K562 (cell line): ENCODE measurements at regions not wholly inside any gene's neighbourhood (a gene's known extent, or its start where the extent isn't known, plus 50 kb on each side); places are given as distances from the start of the nearest gene placed in this dataset.

Source experiments
- JUN ChIP-seq, 2 experiments: sonication (generic) in 1 of 2; formaldehyde crosslinking in 1 of 2; IDR thresholded peaks; 2 replicates each; pipeline versions ENCODE4 v1.6.1 to v1.8.0; 2012 to 2022; ENCODE audit warnings: borderline replicate concordance in 2 of 2, mild to moderate bottlenecking in 2 of 2, improper control_type of control experiment in 1 of 2, low read depth in 1 of 2, low read length in 1 of 2, missing genetic modification reagents in 1 of 2
- MCM5 ChIP-seq: fragments of 450-650 bp; IDR thresholded peaks from 2 replicates; pipeline ENCODE4 v1.6.1; 2016; ENCODE audit warnings: low read depth
- MCM7 ChIP-seq, 2 experiments: fragments of 450-650 bp; IDR thresholded peaks; 2 replicates each; pipeline ENCODE4 v1.6.1; 2016 to 2018
- NBN ChIP-seq: fragments of 450-650 bp; IDR thresholded peaks from 2 replicates; pipeline ENCODE4 v1.6.1; 2016; ENCODE audit warnings: low read depth, mild to moderate bottlenecking
- NELFE ChIP-seq: IDR thresholded peaks from 2 replicates; pipeline ENCODE4 v1.6.1; 2011; ENCODE audit warnings: mild to moderate bottlenecking; ENCODE audit not compliant: insufficient read depth, insufficient read length
- POLR2AphosphoS2 ChIP-seq: IDR thresholded peaks from 2 replicates; pipeline ENCODE4 v1.6.1; 2012; ENCODE audit warnings: low read length, improper control_type of control experiment
- POLR2H ChIP-seq: IDR thresholded peaks from 2 replicates; pipeline ENCODE4 v1.6.1; 2016; ENCODE audit warnings: missing genetic modification characterization, low read depth, mild to moderate bottlenecking, control low read depth, missing compliant biosample characterization, moderate library complexity
- RUNX1 ChIP-seq: sonication (generic); IDR thresholded peaks from 2 replicates; pipeline ENCODE4 v1.6.1; 2016; ENCODE audit warnings: antibody characterized with exemption, low read depth
- SMC3 ChIP-seq: conservative IDR thresholded peaks from 2 replicates; pipeline ENCODE4 v1.6.1; 2011; ENCODE audit warnings: low read depth, low read length, improper control_type of control experiment; ENCODE audit not compliant: insufficient read depth
- SNIP1 ChIP-seq: fragments of 450-650 bp; IDR thresholded peaks from 2 replicates; pipeline ENCODE4 v1.7.1; 2017; ENCODE audit warnings: low read depth, mild to moderate bottlenecking
- SRSF7 ChIP-seq: fragments of 200-400 bp; formaldehyde crosslinking; optimal IDR thresholded peaks from 2 replicates; pipeline ENCODE3; 2017; ENCODE audit warnings: mild to moderate bottlenecking, low read depth, low read length
- STAT5A ChIP-seq: IDR thresholded peaks from 2 replicates; pipeline ENCODE4 v1.6.1; 2012; ENCODE audit warnings: low read length, inconsistent platforms, borderline replicate concordance
- TFAM ChIP-seq: fragments of 250-450 bp; sonication (Bioruptor Pico); conservative IDR thresholded peaks from 2 replicates; pipeline ENCODE4 v1.5.0; 2021; ENCODE audit warnings: mild to moderate bottlenecking, moderate library complexity
- XRCC3 ChIP-seq: fragments of 450-650 bp; IDR thresholded peaks from 2 replicates; pipeline ENCODE4 v1.6.1; 2017; ENCODE audit warnings: mild to moderate bottlenecking, moderate library complexity
- XRCC5 ChIP-seq: fragments of 200-400 bp; formaldehyde crosslinking; IDR thresholded peaks from 2 replicates; pipeline ENCODE4 v1.6.1; 2017; ENCODE audit warnings: low read depth, mild to moderate bottlenecking, low read length
- ZNF212 ChIP-seq: fragments of 450-650 bp; formaldehyde crosslinking; IDR thresholded peaks from 2 replicates; pipeline ENCODE4 v1.4.0; 2020; ENCODE audit warnings: mild to moderate bottlenecking
- ZNF696 ChIP-seq: fragments of 250-450 bp; sonication (Bioruptor Pico); conservative IDR thresholded peaks from 2 replicates; pipeline ENCODE4 v1.4.0; 2020; ENCODE audit warnings: mild to moderate bottlenecking, moderate library complexity
- TF ChIP-seq, protein P1 (sequence below): fragments of 250-450 bp; sonication (Bioruptor Pico); IDR thresholded peaks from 2 replicates; pipeline ENCODE4 v1.4.0; 2020; ENCODE audit warnings: borderline replicate concordance
- TF ChIP-seq, protein P2 (sequence below): fragments of 450-650 bp; IDR thresholded peaks from 2 replicates; pipeline ENCODE4 v1.6.1; 2016; ENCODE audit warnings: borderline replicate concordance
- TF ChIP-seq, protein P3 (sequence below): fragments of 200-800 bp; sonication (Bioruptor generic); IDR thresholded peaks from 2 replicates; pipeline ENCODE4 v1.6.1; 2017; ENCODE audit warnings: missing genetic modification characterization, missing compliant biosample characterization

GRCh38 chr6:27078734-27079357 is 168.7 kb upstream of the PRSS16 start (continued):
- TF ChIP-seq XRCC5 (peak; percentile 63; the same call in 1 of the 2 replicates), SMC3 (peak; percentile 85), NELFE (no peak), POLR2AphosphoS2 (no peak), JUN (IDR thresholded peaks at IDR 0.05; ENCODE audit: borderline replicate concordance, low read depth, low read length) (no peak), JUN (CRISPR knock-in tag; IDR thresholded peaks at IDR 0.05; ENCODE audit: borderline replicate concordance) (no peak), NBN (peak; percentile 78; the same call in 1 of the 2 replicates), MCM7 (IDR thresholded peaks at IDR 0.05) (no peak), TFAM (CRISPR knock-in tag) (no peak), POLR2H (no peak), ZNF696 (CRISPR knock-in tag) (no peak), RUNX1 (no peak), STAT5A (no peak), SRSF7 (no peak), MCM5 (no peak), ZNF212 (CRISPR knock-in tag) (no peak), SNIP1 (no peak), XRCC3 (no peak)
- TF ChIP-seq, protein P1, sequence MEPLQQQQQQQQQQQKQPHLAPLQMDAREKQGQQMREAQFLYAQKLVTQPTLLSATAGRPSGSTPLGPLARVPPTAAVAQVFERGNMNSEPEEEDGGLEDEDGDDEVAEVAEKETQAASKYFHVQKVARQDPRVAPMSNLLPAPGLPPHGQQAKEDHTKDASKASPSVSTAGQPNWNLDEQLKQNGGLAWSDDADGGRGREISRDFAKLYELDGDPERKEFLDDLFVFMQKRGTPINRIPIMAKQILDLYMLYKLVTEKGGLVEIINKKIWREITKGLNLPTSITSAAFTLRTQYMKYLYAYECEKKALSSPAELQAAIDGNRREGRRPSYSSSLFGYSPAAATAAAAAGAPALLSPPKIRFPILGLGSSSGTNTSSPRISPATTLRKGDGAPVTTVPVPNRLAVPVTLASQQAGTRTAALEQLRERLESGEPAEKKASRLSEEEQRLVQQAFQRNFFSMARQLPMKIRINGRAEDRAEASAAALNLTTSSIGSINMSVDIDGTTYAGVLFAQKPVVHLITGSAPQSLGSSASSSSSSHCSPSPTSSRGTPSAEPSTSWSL (CRISPR knock-in tag) = no peak
- TF ChIP-seq, protein P2, sequence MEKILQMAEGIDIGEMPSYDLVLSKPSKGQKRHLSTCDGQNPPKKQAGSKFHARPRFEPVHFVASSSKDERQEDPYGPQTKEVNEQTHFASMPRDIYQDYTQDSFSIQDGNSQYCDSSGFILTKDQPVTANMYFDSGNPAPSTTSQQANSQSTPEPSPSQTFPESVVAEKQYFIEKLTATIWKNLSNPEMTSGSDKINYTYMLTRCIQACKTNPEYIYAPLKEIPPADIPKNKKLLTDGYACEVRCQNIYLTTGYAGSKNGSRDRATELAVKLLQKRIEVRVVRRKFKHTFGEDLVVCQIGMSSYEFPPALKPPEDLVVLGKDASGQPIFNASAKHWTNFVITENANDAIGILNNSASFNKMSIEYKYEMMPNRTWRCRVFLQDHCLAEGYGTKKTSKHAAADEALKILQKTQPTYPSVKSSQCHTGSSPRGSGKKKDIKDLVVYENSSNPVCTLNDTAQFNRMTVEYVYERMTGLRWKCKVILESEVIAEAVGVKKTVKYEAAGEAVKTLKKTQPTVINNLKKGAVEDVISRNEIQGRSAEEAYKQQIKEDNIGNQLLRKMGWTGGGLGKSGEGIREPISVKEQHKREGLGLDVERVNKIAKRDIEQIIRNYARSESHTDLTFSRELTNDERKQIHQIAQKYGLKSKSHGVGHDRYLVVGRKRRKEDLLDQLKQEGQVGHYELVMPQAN = peak; percentile 45; the same call in 1 of the 2 replicates
- TF ChIP-seq, protein P3, sequence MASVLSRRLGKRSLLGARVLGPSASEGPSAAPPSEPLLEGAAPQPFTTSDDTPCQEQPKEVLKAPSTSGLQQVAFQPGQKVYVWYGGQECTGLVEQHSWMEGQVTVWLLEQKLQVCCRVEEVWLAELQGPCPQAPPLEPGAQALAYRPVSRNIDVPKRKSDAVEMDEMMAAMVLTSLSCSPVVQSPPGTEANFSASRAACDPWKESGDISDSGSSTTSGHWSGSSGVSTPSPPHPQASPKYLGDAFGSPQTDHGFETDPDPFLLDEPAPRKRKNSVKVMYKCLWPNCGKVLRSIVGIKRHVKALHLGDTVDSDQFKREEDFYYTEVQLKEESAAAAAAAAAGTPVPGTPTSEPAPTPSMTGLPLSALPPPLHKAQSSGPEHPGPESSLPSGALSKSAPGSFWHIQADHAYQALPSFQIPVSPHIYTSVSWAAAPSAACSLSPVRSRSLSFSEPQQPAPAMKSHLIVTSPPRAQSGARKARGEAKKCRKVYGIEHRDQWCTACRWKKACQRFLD (CRISPR knock-in tag) = no peak
